SK-N-SH treated with all-trans-retinoic acid at 6 μM for 48 hours (cell line): ENCODE measurements at regions not wholly inside any gene's neighbourhood (a gene's known extent, or its start where the extent isn't known, plus 50 kb on each side); places are given as distances from the start of the nearest gene placed in this dataset.

Source experiments
- PATZ1 ChIP-seq: fragments of 250-450 bp; sonication (Bioruptor Pico); IDR thresholded peaks from 2 replicates; pipeline ENCODE4 v1.8.0; 2020; ENCODE audit warnings: mild to moderate bottlenecking, moderate library complexity, borderline replicate concordance
- ZC3H10 ChIP-seq: fragments of 250-450 bp; sonication (Bioruptor Pico); IDR thresholded peaks from 2 replicates; pipeline ENCODE4 v1.5.1; 2021; ENCODE audit warnings: mild to moderate bottlenecking, moderate library complexity
- ZFP30 ChIP-seq: fragments of 450-650 bp; formaldehyde crosslinking; IDR thresholded peaks from 2 replicates; pipeline ENCODE4 v1.5.0; 2022; ENCODE audit warnings: mild to moderate bottlenecking, moderate library complexity

GRCh38 chr4:176927117-176927516 lies 134.4 kb upstream of the VEGFC start:
- TF ChIP-seq ZC3H10 (CRISPR knock-in tag) (no peak), PATZ1 (CRISPR knock-in tag) (no peak), ZFP30 (no peak)
